DOHH2 (cell line): ENCODE measurements at regions not wholly inside any gene's neighbourhood (a gene's known extent, or its start where the extent isn't known, plus 50 kb on each side); places are given as distances from the start of the nearest gene placed in this dataset.

Experiments
- H3F3A ChIP-seq: fragments of 200-600 bp; sonication (generic), shearing (Covaris generic); 2 replicates; pipeline ENCODE4 v1.6.0; 2016; ENCODE audit warnings: antibody characterized with exemption, mild to moderate bottlenecking; ENCODE audit not compliant: control insufficient read depth, insufficient read depth
- H3K27ac ChIP-seq: fragments of 200-600 bp; sonication (generic); 2 replicates; pipeline ENCODE4 v1.5.1; 2014; ENCODE audit warnings: low read depth, mild to moderate bottlenecking, low read length, moderate library complexity
- H3K27me3 ChIP-seq: fragments of 200-600 bp; sonication (generic); 2 replicates; pipeline ENCODE4 v1.6.1; 2014; ENCODE audit warnings: mild to moderate bottlenecking, low read length, mixed read lengths; ENCODE audit not compliant: control insufficient read depth
- H3K36me3 ChIP-seq: fragments of 200-600 bp; sonication (generic); 2 replicates; pipeline ENCODE4 v1.6.1; 2014; ENCODE audit warnings: mild to moderate bottlenecking, low read length, moderate library complexity, mixed read lengths; ENCODE audit not compliant: control insufficient read depth
- H3K4me1 ChIP-seq: fragments of 200-600 bp; sonication (generic); 2 replicates; pipeline ENCODE4 v1.6.1; 2014; ENCODE audit warnings: mild to moderate bottlenecking, low read length, mixed read lengths; ENCODE audit not compliant: control insufficient read depth
- H3K4me2 ChIP-seq: fragments of 200-600 bp; sonication (generic); 2 replicates; pipeline ENCODE4 v1.6.0; 2014; ENCODE audit warnings: mild to moderate bottlenecking, low read length, moderate library complexity
- H3K4me3 ChIP-seq: fragments of 200-600 bp; sonication (generic); 2 replicates; pipeline ENCODE4 v1.5.1; 2014; ENCODE audit warnings: mild to moderate bottlenecking, low read length, mixed read lengths
- H3K79me2 ChIP-seq: fragments of 200-600 bp; sonication (generic); 2 replicates; pipeline ENCODE4 v1.6.1; 2014; ENCODE audit warnings: mild to moderate bottlenecking, low read length, mixed read lengths; ENCODE audit not compliant: control insufficient read depth
- H3K9me2 ChIP-seq: fragments of 200-600 bp; sonication (generic); replicated peaks from 2 replicates; pipeline ENCODE4 v1.6.1; 2014; ENCODE audit warnings: mild to moderate bottlenecking, low read length, mixed read lengths; ENCODE audit not compliant: control insufficient read depth
- H3K9me3 ChIP-seq: fragments of 200-600 bp; sonication (generic); 2 replicates; pipeline ENCODE4 v1.6.1; 2014; ENCODE audit warnings: antibody characterized with exemption, low read length, mixed read lengths; ENCODE audit not compliant: control insufficient read depth, insufficient read depth
- H4K20me1 ChIP-seq: fragments of 200-600 bp; sonication (generic); 2 replicates; pipeline ENCODE4 v1.6.0; 2014; ENCODE audit warnings: low read depth, mild to moderate bottlenecking, antibody characterized with exemption, low read length, moderate library complexity; ENCODE audit not compliant: control insufficient read depth, insufficient read depth
- CTCF ChIP-seq: fragments of 200-600 bp; sonication (generic); IDR thresholded peaks from one replicate; pipeline ENCODE4 v1.5.1; 2014; ENCODE audit warnings: antibody characterized with exemption, mild to moderate bottlenecking, low read depth, low read length; ENCODE audit not compliant: poor library complexity, severe bottlenecking
- EZH2phosphoT487 ChIP-seq: fragments of 200-600 bp; sonication (generic); IDR thresholded peaks from 2 replicates; pipeline ENCODE4 v1.6.1; 2017; ENCODE audit warnings: borderline replicate concordance, mild to moderate bottlenecking, antibody characterized with exemption, low read length, moderate library complexity, mixed read lengths

- H3K9me3 ChIP-seq = peaks cover 3% of the 10 kb centered on the region; the same call in 1 of the 2 replicates
These were observed 216.3 kb upstream of the MTNR1B start for GRCh38 chr11:92753161-92753560.

GRCh38 chr11:92758241-92758780, 211.1 kb upstream of the MTNR1B start:
- Histone ChIP-seq H3K79me2 (no peaks in the 10 kb centered on the region), H3K27ac (no peak overlapping the region), H3K9me3 (peaks cover 2% of the 10 kb centered on the region; the same call in 1 of the 2 replicates), H3K27me3 (no peaks in the 10 kb centered on the region), H3K36me3 (no peaks in the 10 kb centered on the region), H3K4me3 (no peak overlapping the region), H3K9me2 (no peaks in the 10 kb centered on the region), H3K4me2 (no peak overlapping the region), H3K4me1 (no peaks in the 10 kb centered on the region), H3F3A (no peaks in the 10 kb centered on the region), H4K20me1 (no peaks in the 10 kb centered on the region)
- TF ChIP-seq EZH2phosphoT487 (no peak), CTCF (no peak)

More at GRCh38 chr11:92753161-92753560, 216.3 kb upstream of the MTNR1B start:
- Histone ChIP-seq H3K4me1 (no peaks in the 10 kb centered on the region), H3K27me3 (no peaks in the 10 kb centered on the region), H3K79me2 (no peaks in the 10 kb centered on the region), H3F3A (no peaks in the 10 kb centered on the region), H3K9me2 (no peaks in the 10 kb centered on the region), H4K20me1 (no peaks in the 10 kb centered on the region), H3K4me3 (no peak overlapping the region), H3K27ac (no peak overlapping the region), H3K4me2 (no peak overlapping the region), H3K36me3 (no peaks in the 10 kb centered on the region)
- TF ChIP-seq CTCF (no peak), EZH2phosphoT487 (no peak)

GRCh38 chr11:92759571-92760214, 209.8 kb upstream of the MTNR1B start:
- no peaks in the 10 kb centered on the region for H3K9me3 ChIP-seq
- no peak overlapping the region for H3K27ac ChIP-seq
- no peaks in the 10 kb centered on the region for H4K20me1 ChIP-seq
- no peaks in the 10 kb centered on the region for H3F3A ChIP-seq
- no peak overlapping the region for H3K4me2 ChIP-seq
- H3K27me3 ChIP-seq = no peaks in the 10 kb centered on the region
- H3K9me2 ChIP-seq = no peaks in the 10 kb centered on the region
- H3K36me3 ChIP-seq = no peaks in the 10 kb centered on the region
- no peak overlapping the region for H3K4me3 ChIP-seq
- H3K79me2 ChIP-seq = no peaks in the 10 kb centered on the region
- TF ChIP-seq CTCF (no peak), EZH2phosphoT487 (no peak)
- no peaks in the 10 kb centered on the region for H3K4me1 ChIP-seq
